OCI-LY3 (cell line): ENCODE measurements at regions not wholly inside any gene's neighbourhood (a gene's known extent, or its start where the extent isn't known, plus 50 kb on each side); places are given as distances from the start of the nearest gene placed in this dataset.

Experiments used
- H2AFZ ChIP-seq: fragments of 200-600, 300-600 bp; shearing (Covaris generic); 2 replicates; pipeline ENCODE4 v1.6.0; 2014; ENCODE audit warnings: antibody characterized with exemption, low read depth, low read length
- H3K27ac ChIP-seq: fragments of 200-600, 300-600 bp; sonication (generic); 2 replicates; pipeline ENCODE4 v1.5.1; 2014; ENCODE audit warnings: mild to moderate bottlenecking, low read length, moderate library complexity, mixed read lengths
- H3K27me3 ChIP-seq: fragments of 200-600, 300-600 bp; sonication (generic); 2 replicates; pipeline ENCODE4 v1.6.1; 2014; ENCODE audit warnings: low read depth, low read length, mixed read lengths
- H3K36me3 ChIP-seq: fragments of 200-600, 300-600 bp; sonication (generic); replicated peaks from 2 replicates; pipeline ENCODE3; 2014; ENCODE audit warnings: low read depth, low read length, mixed read lengths
- H3K4me1 ChIP-seq: fragments of 300-600, 200-600 bp; sonication (generic); 2 replicates; pipeline ENCODE4 v1.6.1; 2014; ENCODE audit warnings: low read length, mixed read lengths
- H3K4me2 ChIP-seq: fragments of 200-600, 300-600 bp; sonication (generic); 2 replicates; pipeline ENCODE4 v1.6.1; 2014; ENCODE audit warnings: low read length, mixed read lengths
- H3K4me3 ChIP-seq: fragments of 300-600, 200-600 bp; sonication (generic); 2 replicates; pipeline ENCODE4 v1.5.1; 2014; ENCODE audit warnings: antibody characterized with exemption, mild to moderate bottlenecking, low read length, moderate library complexity
- H3K79me2 ChIP-seq: fragments of 300-600, 200-600 bp; shearing (Covaris generic); 2 replicates; pipeline ENCODE4 v1.6.1; 2014; ENCODE audit warnings: mild to moderate bottlenecking, low read length, mixed read lengths
- H3K9ac ChIP-seq: fragments of 300-600, 200-600 bp; shearing (Covaris generic); 2 replicates; pipeline ENCODE4 v1.6.0; 2014; ENCODE audit warnings: mild to moderate bottlenecking, low read length, moderate library complexity
- H3K9me3 ChIP-seq: fragments of 200-600, 300-600 bp; shearing (Covaris generic); 2 replicates; pipeline ENCODE4 v1.6.1; 2014; ENCODE audit warnings: low read length, mixed read lengths; ENCODE audit not compliant: insufficient read depth
- H4K20me1 ChIP-seq: fragments of 200-600, 300-600 bp; sonication (generic); 2 replicates; pipeline ENCODE4 v1.6.1; 2016; ENCODE audit warnings: low read length, mixed read lengths; ENCODE audit not compliant: insufficient read depth
- EZH2phosphoT487 ChIP-seq: fragments of 200-600 bp; shearing (Covaris generic); IDR thresholded peaks from 2 replicates; pipeline ENCODE4 v1.6.1; 2018; ENCODE audit warnings: antibody characterized with exemption, mixed run types, low read depth
- TF ChIP-seq, protein P1 (sequence below): fragments of 200-600, 300-600 bp; sonication (generic); IDR thresholded peaks from 2 replicates; pipeline ENCODE4 v1.5.1; 2014; ENCODE audit warnings: antibody characterized with exemption, low read length, low read depth

DNA sequence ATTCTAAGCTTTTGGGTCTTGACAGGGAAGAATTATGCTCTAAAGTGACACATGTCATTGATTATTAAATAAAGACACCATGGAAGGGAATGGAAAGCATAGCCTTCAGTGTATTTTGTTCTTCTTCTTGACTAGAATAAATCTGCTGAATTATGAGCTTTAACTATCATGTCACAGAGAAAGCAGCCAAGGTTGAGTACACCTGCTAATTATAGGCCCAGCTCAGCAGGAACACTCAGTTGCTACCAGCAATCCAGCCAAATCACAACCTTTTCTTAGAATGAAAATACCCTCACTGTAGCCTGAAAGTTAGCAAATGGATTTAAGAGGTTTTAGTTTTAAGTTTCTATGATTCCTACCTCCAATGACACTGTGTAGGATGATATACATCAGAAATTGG, 225.3 kb upstream of the RHOBTB1 start:
- H3K27me3 ChIP-seq: no peaks in the 10 kb centered on the region
- no peak overlapping the region for H3K27ac ChIP-seq
- no peak overlapping the region for H3K4me3 ChIP-seq

DNA sequence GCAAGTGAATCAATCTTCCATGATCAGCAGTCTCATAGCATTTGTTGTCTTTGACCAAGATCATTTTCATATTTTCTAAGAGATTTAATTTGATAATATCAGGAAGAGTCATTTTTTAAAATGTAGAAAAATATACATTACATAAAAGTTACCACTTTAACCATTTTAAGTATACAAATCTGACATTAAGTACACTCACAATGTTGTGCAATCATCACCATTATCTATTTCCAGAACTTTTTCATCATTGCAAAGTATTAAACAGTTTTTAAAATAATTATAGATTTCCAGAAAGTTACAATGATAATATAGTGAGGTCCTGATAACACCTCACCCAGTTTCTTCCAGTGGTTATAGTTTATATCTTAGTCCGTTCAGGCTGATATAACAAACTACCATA, 222.5 kb upstream of the RHOBTB1 start:
- H3K4me1 ChIP-seq: peaks cover 3% of the 10 kb centered on the region; the same call in 1 of the 2 replicates
- no peaks in the 10 kb centered on the region for H3K36me3 ChIP-seq
- H3K27me3 ChIP-seq: no peaks in the 10 kb centered on the region
- no peaks in the 10 kb centered on the region for H3K79me2 ChIP-seq
- no peaks in the 10 kb centered on the region for H4K20me1 ChIP-seq
- no peak overlapping the region for H3K27ac ChIP-seq
- no peak overlapping the region for H2AFZ ChIP-seq
- TF ChIP-seq, protein P1, sequence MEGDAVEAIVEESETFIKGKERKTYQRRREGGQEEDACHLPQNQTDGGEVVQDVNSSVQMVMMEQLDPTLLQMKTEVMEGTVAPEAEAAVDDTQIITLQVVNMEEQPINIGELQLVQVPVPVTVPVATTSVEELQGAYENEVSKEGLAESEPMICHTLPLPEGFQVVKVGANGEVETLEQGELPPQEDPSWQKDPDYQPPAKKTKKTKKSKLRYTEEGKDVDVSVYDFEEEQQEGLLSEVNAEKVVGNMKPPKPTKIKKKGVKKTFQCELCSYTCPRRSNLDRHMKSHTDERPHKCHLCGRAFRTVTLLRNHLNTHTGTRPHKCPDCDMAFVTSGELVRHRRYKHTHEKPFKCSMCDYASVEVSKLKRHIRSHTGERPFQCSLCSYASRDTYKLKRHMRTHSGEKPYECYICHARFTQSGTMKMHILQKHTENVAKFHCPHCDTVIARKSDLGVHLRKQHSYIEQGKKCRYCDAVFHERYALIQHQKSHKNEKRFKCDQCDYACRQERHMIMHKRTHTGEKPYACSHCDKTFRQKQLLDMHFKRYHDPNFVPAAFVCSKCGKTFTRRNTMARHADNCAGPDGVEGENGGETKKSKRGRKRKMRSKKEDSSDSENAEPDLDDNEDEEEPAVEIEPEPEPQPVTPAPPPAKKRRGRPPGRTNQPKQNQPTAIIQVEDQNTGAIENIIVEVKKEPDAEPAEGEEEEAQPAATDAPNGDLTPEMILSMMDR: no peak
- H3K9me3 ChIP-seq: no peaks in the 10 kb centered on the region
- H3K4me3 ChIP-seq: no peak overlapping the region
- H3K4me2 ChIP-seq: no peak overlapping the region
- H3K9ac ChIP-seq: no peak overlapping the region

More for the DNA sequence above, 225.3 kb upstream of the RHOBTB1 start:
- Histone ChIP-seq H4K20me1 (no peaks in the 10 kb centered on the region), H2AFZ (no peak overlapping the region), H3K4me1 (peaks cover 6% of the 10 kb centered on the region; the same call in 1 of the 2 replicates), H3K4me2 (no peak overlapping the region), H3K79me2 (no peaks in the 10 kb centered on the region), H3K9ac (no peak overlapping the region), H3K36me3 (no peaks in the 10 kb centered on the region), H3K9me3 (no peaks in the 10 kb centered on the region)
- TF ChIP-seq EZH2phosphoT487: no peak
- TF ChIP-seq, protein P1: no peak

DNA sequence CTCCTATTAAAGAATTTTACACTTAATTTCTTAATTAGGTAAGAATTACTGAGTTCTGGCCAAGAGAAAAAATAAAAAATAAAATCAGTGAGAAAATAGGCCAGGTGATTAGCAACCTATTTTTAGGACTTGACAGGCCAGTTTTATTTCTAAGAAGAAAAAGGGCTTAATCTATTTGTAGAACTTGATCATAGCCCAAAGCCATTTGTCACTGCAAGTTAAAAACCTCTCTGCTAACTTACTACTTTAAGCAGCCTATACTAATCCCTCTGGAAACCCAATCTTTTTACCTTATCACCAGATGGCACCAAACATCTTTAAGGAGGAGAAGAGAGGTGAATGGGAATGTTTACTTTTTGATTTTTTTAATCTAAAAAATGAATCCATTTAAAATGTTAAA, 222.1 kb upstream of the RHOBTB1 start:
- Histone ChIP-seq H4K20me1 (no peaks in the 10 kb centered on the region), H2AFZ (no peak overlapping the region), H3K9ac (no peak overlapping the region), H3K27me3 (no peaks in the 10 kb centered on the region), H3K27ac (no peak overlapping the region), H3K9me3 (no peaks in the 10 kb centered on the region), H3K36me3 (no peaks in the 10 kb centered on the region), H3K4me3 (no peak overlapping the region), H3K4me2 (no peak overlapping the region), H3K4me1 (no peaks in the 10 kb centered on the region), H3K79me2 (no peaks in the 10 kb centered on the region)
- TF ChIP-seq, protein P1: no peak
- TF ChIP-seq EZH2phosphoT487: no peak

DNA sequence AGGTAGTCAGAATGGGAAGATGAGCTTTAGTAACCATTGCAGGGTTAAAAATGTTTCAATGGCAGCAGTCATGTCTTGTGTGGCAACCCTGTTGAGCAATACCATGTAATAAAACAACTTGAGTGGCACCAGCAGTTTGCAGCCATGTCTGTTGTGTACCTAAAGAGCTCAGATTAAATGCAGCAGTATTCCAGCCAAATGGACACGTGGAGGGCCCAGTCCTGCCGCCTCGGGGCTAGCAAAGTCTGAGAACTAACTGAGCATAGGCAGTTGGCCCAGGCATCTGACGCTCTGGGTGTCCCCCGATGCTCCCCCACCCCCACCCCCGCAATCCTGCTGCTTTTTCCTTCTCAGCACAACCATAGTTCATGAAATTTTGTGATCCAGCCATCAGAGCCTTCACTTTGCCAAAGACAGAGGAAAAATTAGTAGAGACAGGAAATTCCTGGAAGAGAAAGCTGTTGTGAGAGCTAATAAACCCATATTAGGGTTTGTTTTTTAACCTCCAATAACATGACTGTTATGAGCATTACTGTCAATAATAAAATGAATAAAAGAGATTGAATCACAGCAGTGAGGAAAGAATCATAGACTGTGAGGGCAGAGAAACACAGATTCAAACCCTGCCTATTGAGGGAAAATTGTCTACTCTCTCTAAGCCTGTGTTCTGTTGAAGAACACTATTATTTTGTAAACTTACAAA, 220.6 kb upstream of the RHOBTB1 start:
- Histone ChIP-seq H3K9ac (no peak overlapping the region), H3K79me2 (no peaks in the 10 kb centered on the region), H2AFZ (no peak overlapping the region), H4K20me1 (no peaks in the 10 kb centered on the region), H3K27ac (no peak overlapping the region), H3K4me2 (no peak overlapping the region), H3K36me3 (no peaks in the 10 kb centered on the region), H3K4me3 (no peak overlapping the region), H3K9me3 (no peaks in the 10 kb centered on the region), H3K4me1 (no peaks in the 10 kb centered on the region), H3K27me3 (no peaks in the 10 kb centered on the region)
- TF ChIP-seq EZH2phosphoT487: no peak
- TF ChIP-seq, protein P1: no peak
